GM12892 (cell line): ENCODE measurements at regions not wholly inside any gene's neighbourhood (a gene's known extent, or its start where the extent isn't known, plus 50 kb on each side); places are given as distances from the start of the nearest gene placed in this dataset.
"Not testable (repeated sequence)": the region's sequence is repeated elsewhere in the genome, so short reads cannot be mapped to it uniquely, and the experiment has no call there.

Source experiments
- POLR2A ChIP-seq: IDR thresholded peaks from 2 replicates; pipeline ENCODE4 v1.6.1; 2011; ENCODE audit warnings: low read depth, low read length, control low read depth
- TAF1 ChIP-seq: IDR thresholded peaks from 2 replicates; pipeline ENCODE4 v1.6.1; 2011; ENCODE audit warnings: low read depth, mild to moderate bottlenecking, control low read depth, low read length, borderline replicate concordance

- TF ChIP-seq POLR2A, TAF1: not testable (repeated sequence)
These were observed 110.9 kb downstream of the OLIG3 start for GRCh38 chr6:137383287-137383686.
